Erythroblast (primary cell): ENCODE measurements at regions not wholly inside any gene's neighbourhood (a gene's known extent, or its start where the extent isn't known, plus 50 kb on each side); places are given as distances from the start of the nearest gene placed in this dataset.

Source experiments
- GATA1 ChIP-seq: IDR thresholded peaks from 2 replicates; pipeline ENCODE4 v1.6.1; 2011; ENCODE audit warnings: low read depth, mild to moderate bottlenecking, control low read depth, low read length, moderate library complexity
- POLR2A ChIP-seq: IDR thresholded peaks from 2 replicates; pipeline ENCODE4 v1.6.1; 2011; ENCODE audit warnings: mild to moderate bottlenecking, low read length

- TF ChIP-seq POLR2A (no peak), GATA1 (no peak)
These were observed 223.3 kb downstream of the MTX2 start for GRCh38 chr2:176492583-176492982.
